Naive thymus-derived CD4-positive, alpha-beta T cell (primary cell): ENCODE measurements at regions not wholly inside any gene's neighbourhood (a gene's known extent, or its start where the extent isn't known, plus 50 kb on each side); places are given as distances from the start of the nearest gene placed in this dataset.

ENCODE experiments used
- ATAC-seq: fragments of 150-1000 bp; cut with Tn5 transposase; 2 replicates; pipeline ENCODE4 v1.10.0; 2021; ENCODE audit warnings: mild to moderate bottlenecking, moderate library complexity
- CTCF ChIA-PET: fragments of 350-600 bp; sonication (Branson Sonifier 250); formaldehyde crosslinking; loops from one replicate; lab custom pipeline; 2021; ENCODE audit warnings: antibody characterized with exemption; lab: Charles Lee
- POLR2A ChIA-PET: fragments of 350-600 bp; sonication (Branson Sonifier 250); formaldehyde crosslinking; loops from one replicate; lab custom pipeline; 2021; ENCODE audit warnings: antibody characterized with exemption, inconsistent platforms; lab: Charles Lee
- DNase-seq, 9 donors: peaks; one replicate each; pipeline versions ENCODE4 v3.0.0 to v3.0.0-alpha.2; 2020 to 2022; ENCODE audit warnings: mixed read lengths in 1 of 9
- H3K27ac ChIP-seq: one replicate; pipeline ENCODE4 v1.7.0; 2013; ENCODE audit warnings: mild to moderate bottlenecking, low read depth, low read length, moderate library complexity
- H3K27me3 ChIP-seq, 2 donors: one replicate each; pipeline ENCODE4 v1.7.0; 2013; ENCODE audit warnings: low read length in 2 of 2, mild to moderate bottlenecking in 2 of 2, moderate library complexity in 2 of 2; ENCODE audit not compliant: control insufficient read depth in 2 of 2, insufficient read depth in 2 of 2
- H3K36me3 ChIP-seq, 3 experiments: 1 replicate in 2 of 3; 2 replicates in 1 of 3; pipeline ENCODE4 v1.7.0; 2013; ENCODE audit warnings: low read length in 3 of 3, mild to moderate bottlenecking in 3 of 3, moderate library complexity in 1 of 3; ENCODE audit not compliant: insufficient read depth in 3 of 3, control insufficient read depth in 2 of 3
- H3K4me1 ChIP-seq, 2 donors: one replicate each; pipeline ENCODE4 v1.7.0; 2013; ENCODE audit warnings: low read length in 2 of 2, mild to moderate bottlenecking in 2 of 2, moderate library complexity in 1 of 2; ENCODE audit not compliant: control insufficient read depth in 2 of 2, insufficient read depth in 2 of 2
- H3K4me3 ChIP-seq: 2 replicates; pipeline ENCODE4 v1.7.0; 2013; ENCODE audit warnings: mild to moderate bottlenecking, low read length
- H3K9me3 ChIP-seq, 3 experiments: 1 replicate in 2 of 3; 2 replicates in 1 of 3; pipeline ENCODE4 v1.7.0; 2013; ENCODE audit warnings: low read length in 3 of 3; ENCODE audit not compliant: control insufficient read depth in 2 of 3
- H3K27ac Mint-ChIP-seq, 9 donors: one replicate each; pipeline ENCODE4 v1.8.0; 2020 to 2022; ENCODE audit warnings: mixed read lengths in 9 of 9, mild to moderate bottlenecking in 8 of 9, moderate library complexity in 5 of 9, inconsistent platforms in 2 of 9
- H3K27me3 Mint-ChIP-seq, 5 donors: one replicate each; pipeline ENCODE4 v1.8.0; 2021 to 2022; ENCODE audit warnings: mixed read lengths in 5 of 5, mild to moderate bottlenecking in 1 of 5
- H3K36me3 Mint-ChIP-seq, 5 donors: one replicate each; pipeline ENCODE4 v1.8.0; 2020 to 2022; ENCODE audit warnings: mixed read lengths in 5 of 5, mild to moderate bottlenecking in 3 of 5, inconsistent platforms in 1 of 5
- H3K4me1 Mint-ChIP-seq, 7 donors: one replicate each; pipeline ENCODE4 v1.8.0; 2020 to 2022; ENCODE audit warnings: mixed read lengths in 7 of 7, mild to moderate bottlenecking in 3 of 7, inconsistent platforms in 1 of 7
- H3K4me3 Mint-ChIP-seq, 10 donors: one replicate each; pipeline ENCODE4 v1.8.0; 2020 to 2022; ENCODE audit warnings: mild to moderate bottlenecking in 10 of 10, mixed read lengths in 10 of 10, moderate library complexity in 6 of 10, inconsistent platforms in 2 of 10
- H3K9me3 Mint-ChIP-seq, 11 donors: one replicate each; pipeline ENCODE4 v1.8.0; 2020 to 2022; ENCODE audit warnings: mixed read lengths in 11 of 11, mild to moderate bottlenecking in 4 of 11, inconsistent platforms in 1 of 11, moderate library complexity in 1 of 11
- intact Hi-C, 2 donors: fragments of 100-400 bp; cut with micrococcal nuclease; formaldehyde crosslinking; loops; one replicate each; pipeline ENCODE4 v1.15.1; 2023

DNA sequence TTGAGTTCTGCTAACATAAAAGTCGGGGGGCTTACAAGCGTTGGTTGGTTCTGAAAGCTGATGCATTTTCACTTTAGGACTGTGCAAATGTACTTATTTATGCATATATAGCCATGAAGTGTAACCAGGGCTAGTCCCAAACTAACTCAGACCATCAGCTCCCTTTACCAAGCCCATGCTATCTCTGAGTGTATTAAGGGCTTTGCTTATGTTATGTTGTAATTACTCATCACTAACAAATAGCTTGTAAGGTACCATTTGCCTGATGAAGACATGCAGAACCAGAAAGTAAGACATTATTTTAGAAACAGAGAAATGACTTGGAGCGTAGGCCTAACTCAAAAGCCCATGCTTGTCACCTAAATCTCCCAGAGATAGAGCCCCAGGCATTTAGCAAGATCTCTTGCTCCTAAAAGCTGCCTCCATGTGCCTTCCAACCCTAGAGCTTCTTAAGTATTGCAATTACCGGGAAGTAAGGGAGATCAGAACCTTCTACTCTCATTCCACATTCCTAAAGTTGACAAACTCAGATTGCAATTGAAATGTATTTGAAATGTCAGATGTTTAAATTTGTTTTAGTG lies 362.9 kb upstream of the RBMS3 start:
- intact Hi-C loops: loop anchor here in 1 of 2 donors (2.0 to 5.0 kb wide), 4 partner anchors 364 to 1279 kb away; partner anchors contain the start of gene RBMS3
- DNase-seq (no peak), ATAC-seq (no peak)
- ChIA-PET CTCF (no interaction called here), POLR2A (no interaction called here)
- Histone ChIP-seq H3K4me1 (no peaks in the 10 kb centered on the region), H3K27me3 (no peaks in the 10 kb centered on the region), H3K36me3 (no peaks in the 10 kb centered on the region), H3K9me3 (no peaks in the 10 kb centered on the region), H3K27ac (no peak overlapping the region), H3K4me3 (no peak overlapping the region)
- Mint-ChIP-seq H3K27ac (peak overlapping the region in 1 of 9 donors; percentile 24), H3K4me3 (no peak overlapping the region), H3K4me1 (peaks cover 0 to 16% (median 4%) of the 10 kb centered on the region in 7 donors), H3K36me3 (no peaks in the 10 kb centered on the region), H3K9me3 (peaks cover 0 to 3% (median 0%) of the 10 kb centered on the region in 11 donors), H3K27me3 (peaks cover 0 to 14% (median 0%) of the 10 kb centered on the region in 5 donors)

GRCh38 chr3:28922376-28922775 lies 358.5 kb upstream of the RBMS3 start:
- Mint-ChIP-seq H3K36me3 (no peaks in the 10 kb centered on the region), H3K27me3 (no peaks in the 10 kb centered on the region), H3K27ac (no peak overlapping the region), H3K4me3 (no peak overlapping the region), H3K4me1 (peaks cover 0 to 5% (median 0%) of the 10 kb centered on the region in 7 donors), H3K9me3 (peaks cover 0 to 3% (median 0%) of the 10 kb centered on the region in 11 donors)
- ATAC-seq (no peak), DNase-seq (no peak)
- no peaks in the 10 kb centered on the region for H3K9me3 ChIP-seq
- CTCF ChIA-PET: no interaction called here
- intact Hi-C loops: no loop called here
- no peaks in the 10 kb centered on the region for H3K4me1 ChIP-seq
- POLR2A ChIA-PET: no interaction called here
- H3K27ac ChIP-seq: no peak overlapping the region
- no peaks in the 10 kb centered on the region for H3K27me3 ChIP-seq
- H3K36me3 ChIP-seq: no peaks in the 10 kb centered on the region
- no peak overlapping the region for H3K4me3 ChIP-seq

DNA sequence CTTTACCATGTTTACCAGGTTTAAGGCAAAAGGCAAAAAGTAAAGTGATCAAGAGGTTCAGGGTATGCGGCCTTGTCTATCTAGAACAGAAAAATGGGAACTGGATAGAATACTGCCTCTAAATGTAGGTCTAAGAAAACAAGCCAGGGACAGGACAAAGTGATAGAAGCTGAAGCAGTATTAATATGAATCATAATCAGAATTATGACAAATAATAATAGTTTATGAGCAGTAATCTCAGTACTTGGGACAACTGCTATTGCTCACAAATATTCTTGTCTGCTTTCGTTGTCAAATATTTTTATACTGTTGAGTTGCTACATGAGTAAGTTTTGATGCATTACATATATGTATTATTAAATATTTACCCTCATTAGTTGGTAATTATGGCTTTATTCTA lies 356.9 kb upstream of the RBMS3 start:
- CTCF ChIA-PET: no interaction called here
- no peaks in the 10 kb centered on the region for H3K4me1 Mint-ChIP-seq
- intact Hi-C loops: no loop called here
- no peak overlapping the region for H3K4me3 ChIP-seq
- POLR2A ChIA-PET: no interaction called here
- H3K27ac Mint-ChIP-seq: no peak overlapping the region
- H3K36me3 Mint-ChIP-seq: no peaks in the 10 kb centered on the region
- H3K4me1 ChIP-seq: no peaks in the 10 kb centered on the region
- H3K4me3 Mint-ChIP-seq: no peak overlapping the region
- no peaks in the 10 kb centered on the region for H3K9me3 ChIP-seq
- ATAC-seq (no peak), DNase-seq (no peak)
- no peaks in the 10 kb centered on the region for H3K27me3 ChIP-seq
- no peaks in the 10 kb centered on the region for H3K36me3 ChIP-seq
- H3K27me3 Mint-ChIP-seq: no peaks in the 10 kb centered on the region
- no peak overlapping the region for H3K27ac ChIP-seq
- H3K9me3 Mint-ChIP-seq: peaks cover 0 to 3% (median 0%) of the 10 kb centered on the region in 11 donors

DNA sequence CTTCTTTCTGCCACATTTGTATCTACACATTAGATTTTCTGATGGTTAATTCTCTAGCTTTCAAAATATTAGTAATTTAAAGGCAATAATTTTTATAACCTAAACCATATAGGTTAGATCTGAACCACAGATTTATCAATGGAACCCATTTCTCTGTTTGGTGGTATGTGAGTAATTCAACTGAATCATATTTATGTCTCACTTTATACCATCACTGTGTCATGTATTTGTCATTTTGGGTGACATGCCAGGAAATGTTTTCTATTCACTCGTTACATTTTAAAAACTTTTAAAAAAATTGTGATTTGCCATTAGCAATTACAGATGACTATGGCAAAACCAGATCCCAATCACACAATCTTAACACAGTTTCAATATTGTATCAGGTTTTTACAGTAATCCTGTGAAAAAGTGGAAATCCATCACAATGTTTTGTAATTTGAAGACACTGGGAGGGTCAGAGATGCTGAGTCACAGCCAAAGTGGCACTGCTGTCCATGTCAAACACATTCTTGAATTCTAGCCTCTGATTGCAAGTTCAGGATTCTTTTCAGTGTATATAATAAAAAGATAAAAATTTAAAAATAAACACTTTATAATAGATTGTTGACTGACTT lies 356.0 kb upstream of the RBMS3 start:
- Mint-ChIP-seq H3K4me1 (no peaks in the 10 kb centered on the region), H3K9me3 (peaks cover 0 to 3% (median 0%) of the 10 kb centered on the region in 11 donors)

DNA sequence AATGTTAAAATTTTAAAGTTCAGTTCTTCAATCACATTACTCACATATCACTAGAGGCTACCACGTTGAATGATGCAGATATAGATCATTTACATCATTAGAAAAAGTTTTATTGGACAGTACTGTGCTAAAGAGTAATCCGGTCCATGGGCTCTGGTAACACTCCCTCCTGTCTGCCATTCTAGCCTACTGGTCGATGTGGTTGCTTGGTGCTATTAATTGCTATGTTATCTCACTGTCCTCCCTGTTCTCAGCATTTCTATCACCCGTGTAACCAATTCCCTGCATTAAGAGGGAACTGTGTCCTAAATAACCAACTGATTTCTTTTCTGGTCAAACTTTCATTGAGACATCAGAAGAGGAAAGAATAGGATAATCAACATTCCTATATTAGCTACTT lies 347.5 kb upstream of the RBMS3 start:
- CTCF ChIA-PET: no interaction called here
- intact Hi-C loops: no loop called here

More for the DNA sequence above, 356.0 kb upstream of the RBMS3 start:
- Mint-ChIP-seq H3K4me3 (no peak overlapping the region), H3K27me3 (no peaks in the 10 kb centered on the region), H3K27ac (no peak overlapping the region), H3K36me3 (no peaks in the 10 kb centered on the region)
- DNase-seq: no peak
- H3K27ac ChIP-seq: no peak overlapping the region
- H3K27me3 ChIP-seq: no peaks in the 10 kb centered on the region
- no peaks in the 10 kb centered on the region for H3K36me3 ChIP-seq
- no peaks in the 10 kb centered on the region for H3K4me1 ChIP-seq
- H3K9me3 ChIP-seq: no peaks in the 10 kb centered on the region
- ChIA-PET CTCF (no interaction called here), POLR2A (no interaction called here)
- intact Hi-C loops: no loop called here
- no peak for ATAC-seq
- H3K4me3 ChIP-seq: no peak overlapping the region

DNA sequence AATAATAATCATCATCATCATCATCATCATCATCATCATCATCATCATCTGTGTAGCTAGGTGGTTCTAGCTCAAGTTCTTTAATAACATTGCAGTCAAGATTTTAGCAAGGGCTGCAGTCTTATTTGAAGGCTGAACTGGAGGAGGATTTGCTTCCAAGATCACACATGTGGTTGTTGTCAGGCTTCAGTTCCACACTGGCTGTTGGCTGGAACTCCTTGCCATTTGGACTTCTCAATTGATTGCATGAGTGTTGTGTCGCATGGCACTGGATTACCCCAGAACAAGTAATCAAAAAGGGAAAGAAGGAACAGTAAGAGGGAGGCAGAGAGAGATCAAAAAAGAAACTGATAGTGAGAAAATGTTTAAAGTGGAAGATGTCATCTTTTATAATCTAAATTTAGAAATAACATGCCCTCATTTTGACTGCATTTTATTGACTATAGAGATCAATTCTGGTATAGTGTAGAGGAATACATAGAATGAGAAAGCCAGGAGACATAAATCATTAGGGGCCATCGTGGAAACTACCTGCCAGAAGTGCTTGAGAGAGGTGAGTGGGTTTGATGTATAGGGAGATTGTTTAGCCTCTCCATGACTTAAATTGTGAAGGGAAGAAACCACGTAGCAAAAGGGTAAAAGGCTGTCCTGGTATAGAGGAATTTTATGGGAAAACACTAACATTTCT lies 346.6 kb upstream of the RBMS3 start:
- H3K27me3 Mint-ChIP-seq: no peaks in the 10 kb centered on the region
- Histone ChIP-seq H3K4me1 (no peaks in the 10 kb centered on the region), H3K36me3 (no peaks in the 10 kb centered on the region), H3K27ac (no peak overlapping the region), H3K9me3 (no peaks in the 10 kb centered on the region), H3K4me3 (no peak overlapping the region), H3K27me3 (no peaks in the 10 kb centered on the region)
- DNase-seq (no peak), ATAC-seq (no peak)
- ChIA-PET POLR2A (no interaction called here), CTCF (no interaction called here)
- H3K27ac Mint-ChIP-seq: peak overlapping the region in 1 of 9 donors; percentile 77
- intact Hi-C loops: no loop called here
- peaks cover 0 to 12% (median 0%) of the 10 kb centered on the region in 5 donors for H3K36me3 Mint-ChIP-seq
- H3K4me1 Mint-ChIP-seq: peaks cover 0 to 35% (median 0%) of the 10 kb centered on the region in 7 donors
- peaks cover 0 to 4% (median 0%) of the 10 kb centered on the region in 11 donors for H3K9me3 Mint-ChIP-seq
- peak overlapping the region in 1 of 10 donors; percentile 74 for H3K4me3 Mint-ChIP-seq

More for the DNA sequence above, 347.5 kb upstream of the RBMS3 start:
- no peaks in the 10 kb centered on the region for H3K27me3 Mint-ChIP-seq
- Histone ChIP-seq H3K4me1 (no peaks in the 10 kb centered on the region), H3K36me3 (no peaks in the 10 kb centered on the region), H3K27me3 (no peaks in the 10 kb centered on the region), H3K4me3 (no peak overlapping the region), H3K9me3 (no peaks in the 10 kb centered on the region), H3K27ac (no peak overlapping the region)
- H3K4me1 Mint-ChIP-seq: peaks cover 0 to 33% (median 0%) of the 10 kb centered on the region in 7 donors
- POLR2A ChIA-PET: no interaction called here
- peaks cover 0 to 12% (median 0%) of the 10 kb centered on the region in 5 donors for H3K36me3 Mint-ChIP-seq
- H3K4me3 Mint-ChIP-seq: no peak overlapping the region
- DNase-seq (no peak), ATAC-seq (no peak)
- H3K9me3 Mint-ChIP-seq: peaks cover 0 to 4% (median 0%) of the 10 kb centered on the region in 11 donors
- no peak overlapping the region for H3K27ac Mint-ChIP-seq
